K562 (cell line): ENCODE measurements at regions not wholly inside any gene's neighbourhood (a gene's known extent, or its start where the extent isn't known, plus 50 kb on each side); places are given as distances from the start of the nearest gene placed in this dataset.
A peak's percentile ranks its signal among the peaks of the same experiment; 100 is the strongest.

Source experiments
- CBFA2T2 ChIP-seq: fragments of 450-650 bp; conservative IDR thresholded peaks from 2 replicates; pipeline ENCODE4 v1.6.1; 2017; ENCODE audit warnings: mild to moderate bottlenecking
- E2F4 ChIP-seq: sonication (generic); formaldehyde crosslinking; IDR thresholded peaks from 2 replicates; pipeline ENCODE4 v1.8.0; 2022; ENCODE audit warnings: mild to moderate bottlenecking, low read depth, missing genetic modification reagents
- ERF ChIP-seq: fragments of 450-650 bp; formaldehyde crosslinking; IDR thresholded peaks from 2 replicates; pipeline ENCODE4 v1.4.0; 2020; ENCODE audit warnings: mild to moderate bottlenecking, mixed read lengths
- HMGXB4 ChIP-seq: sonication (generic); formaldehyde crosslinking; IDR thresholded peaks from 2 replicates; pipeline ENCODE4 v1.8.1; 2023; ENCODE audit warnings: mild to moderate bottlenecking, missing genetic modification reagents
- KDM4B ChIP-seq, 2 experiments: fragments of 450-650 bp in 1 of 2; sonication (generic) in 1 of 2; IDR thresholded peaks; 2 replicates each; pipeline ENCODE4 v1.6.1; 2016 to 2017; ENCODE audit warnings: borderline replicate concordance in 2 of 2, antibody characterized with exemption in 1 of 2, low read depth in 1 of 2, mild to moderate bottlenecking in 1 of 2
- PHF8 ChIP-seq: fragments of 200-600 bp; sonication (generic); IDR thresholded peaks from 2 replicates; pipeline ENCODE4 v1.6.1; 2012; ENCODE audit warnings: mixed run types, mild to moderate bottlenecking, inconsistent platforms, low read length, moderate library complexity, borderline replicate concordance
- SMARCA4 ChIP-seq: fragments of 450-650 bp; IDR thresholded peaks from 2 replicates; pipeline ENCODE4 v1.6.1; 2016
- ZHX1 ChIP-seq: fragments of 150-350 bp; conservative IDR thresholded peaks from 2 replicates; pipeline ENCODE4 v1.6.1; 2014; ENCODE audit warnings: low read length
- ZNF277 ChIP-seq: fragments of 250-450 bp; sonication (Bioruptor Pico); IDR thresholded peaks from 2 replicates; pipeline ENCODE4 v1.8.0; 2022; ENCODE audit warnings: inconsistent platforms, mild to moderate bottlenecking, moderate library complexity, borderline replicate concordance
- ZNF407 ChIP-seq: fragments of 450-650 bp; IDR thresholded peaks from 2 replicates; pipeline ENCODE4 v1.6.1; 2016; ENCODE audit warnings: low read depth
- ZNF431 ChIP-seq: sonication (generic); formaldehyde crosslinking; IDR thresholded peaks from 2 replicates; pipeline ENCODE4 v1.8.0; 2022; ENCODE audit warnings: mild to moderate bottlenecking, missing genetic modification reagents

- TF ChIP-seq ZHX1 (no peak), KDM4B (IDR thresholded peaks at IDR 0.05; ENCODE audit: borderline replicate concordance in 2 of 2, low read depth in 1 of 2) (no peak), HMGXB4 (no peak), ZNF407 (no peak), PHF8 (peak; percentile 27; the same call in 1 of the 2 replicates), CBFA2T2 (peak; percentile 16; the same call in 1 of the 2 replicates), ERF (CRISPR knock-in tag) (no peak), ZNF277 (CRISPR knock-in tag) (no peak), ZNF431 (CRISPR knock-in tag) (no peak), SMARCA4 (no peak), E2F4 (CRISPR knock-in tag) (no peak)
Measured at GRCh38 chr11:69985641-69986439, 92.3 kb upstream of the ANO1 start (continued).
